Tibial nerve (tissue), 4 donors: ENCODE measurements at regions not wholly inside any gene's neighbourhood (a gene's known extent, or its start where the extent isn't known, plus 50 kb on each side); places are given as distances from the start of the nearest gene placed in this dataset.

ENCODE experiments used
- DNase-seq, 2 donors: peaks; one replicate each; pipeline ENCODE4 v3.0.0-alpha.2; 2019; ENCODE audit warnings: low spot score in 2 of 2
- H3K27ac ChIP-seq, 4 donors: fragments of 200-600 bp; sonication (generic) in 3 of 4; one replicate each; pipeline ENCODE4 v1.5.1; 2017 to 2019; ENCODE audit warnings: mild to moderate bottlenecking in 1 of 4
- H3K27me3 ChIP-seq, 2 donors: fragments of 200-600 bp; sonication (generic) in 1 of 2; one replicate each; pipeline versions ENCODE4 v1.5.1 to v1.6.0; 2017 to 2019
- H3K36me3 ChIP-seq, 3 donors: fragments of 200-600 bp; sonication (generic); one replicate each; pipeline ENCODE4 v1.5.1; 2018 to 2019
- H3K4me1 ChIP-seq, 4 donors: fragments of 200-600 bp; sonication (generic) in 3 of 4; one replicate each; pipeline ENCODE4 v1.5.1; 2017 to 2019
- H3K4me3 ChIP-seq, 4 donors: fragments of 200-600 bp; sonication (generic) in 3 of 4; one replicate each; pipeline ENCODE4 v1.5.1; 2017 to 2019; ENCODE audit warnings: mild to moderate bottlenecking in 1 of 4, moderate library complexity in 1 of 4
- H3K9me3 ChIP-seq, 4 donors: fragments of 200-600 bp; sonication (generic) in 3 of 4; one replicate each; pipeline ENCODE4 v1.5.1; 2017 to 2019
- EP300 ChIP-seq, 2 donors: sonication (generic); formaldehyde crosslinking; IDR thresholded peaks; one replicate each; pipeline ENCODE4 v1.6.1; 2017; ENCODE audit warnings: antibody characterized with exemption in 2 of 2, mild to moderate bottlenecking in 1 of 2
- POLR2A ChIP-seq, 2 donors: fragments of 450-650 bp; IDR thresholded peaks; one replicate each; pipeline ENCODE4 v1.6.1; 2017; ENCODE audit warnings: antibody characterized with exemption in 2 of 2, mild to moderate bottlenecking in 2 of 2, moderate library complexity in 2 of 2
- WGBS, 2 donors: methylation state at CpG; one replicate each; pipeline ENCODE4 v1.1.5; 2018; 5-methylcytosine and 5-hydroxymethylcytosine counted together
- TF ChIP-seq, protein P1 (sequence below), 5 experiments: fragments of 200-600 bp in 3 of 5; fragments of 450-650 bp in 2 of 5; sonication (generic) in 3 of 5; IDR thresholded peaks; one replicate each; pipeline ENCODE4 v1.5.1; 2016 to 2019; ENCODE audit warnings: antibody characterized with exemption in 5 of 5, mild to moderate bottlenecking in 3 of 5, moderate library complexity in 2 of 5

DNA sequence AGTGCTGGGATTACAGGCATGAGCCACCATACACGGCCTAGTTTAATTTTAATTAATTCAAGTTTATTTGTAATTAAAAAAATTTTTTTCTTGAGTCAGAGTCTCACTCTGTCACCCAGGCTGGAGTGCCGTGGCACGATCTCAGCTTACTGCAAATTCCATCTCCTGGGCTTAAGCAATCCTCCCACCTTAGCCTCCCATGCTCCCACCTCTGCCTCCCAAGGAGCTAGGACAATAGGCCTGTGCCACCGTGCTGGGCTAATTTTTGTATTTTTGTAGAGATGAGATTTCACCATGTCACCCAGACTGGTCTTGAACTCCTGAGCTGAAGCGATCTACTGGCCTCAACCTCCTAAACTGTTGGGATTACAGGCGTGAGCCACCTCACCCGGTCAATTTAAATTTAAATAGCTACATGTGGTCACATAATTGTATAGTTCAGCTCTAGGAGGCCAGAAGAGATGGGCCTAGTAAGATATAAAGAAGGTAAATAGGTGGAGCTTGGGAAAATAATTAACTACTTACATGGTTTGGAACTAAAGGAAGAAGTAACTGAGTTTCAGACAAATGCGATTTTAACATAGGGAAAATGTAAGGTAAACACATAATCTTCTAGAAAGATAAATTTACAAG lies 220.0 kb upstream of the CITED2 start:
- Histone ChIP-seq H3K36me3 (no peaks in the 10 kb centered on the region), H3K4me1 (peaks cover 0 to 47% (median 13%) of the 10 kb centered on the region in 4 donors), H3K4me3 (no peak overlapping the region), H3K9me3 (no peaks in the 10 kb centered on the region), H3K27ac (peak overlapping the region in 2 of 4 donors; percentile 30 to 39), H3K27me3 (no peaks in the 10 kb centered on the region)
- no peak for TF ChIP-seq POLR2A (IDR thresholded peaks at IDR 0.05)
- no peak for TF ChIP-seq EP300 (IDR thresholded peaks at IDR 0.05)
- TF ChIP-seq, protein P1, sequence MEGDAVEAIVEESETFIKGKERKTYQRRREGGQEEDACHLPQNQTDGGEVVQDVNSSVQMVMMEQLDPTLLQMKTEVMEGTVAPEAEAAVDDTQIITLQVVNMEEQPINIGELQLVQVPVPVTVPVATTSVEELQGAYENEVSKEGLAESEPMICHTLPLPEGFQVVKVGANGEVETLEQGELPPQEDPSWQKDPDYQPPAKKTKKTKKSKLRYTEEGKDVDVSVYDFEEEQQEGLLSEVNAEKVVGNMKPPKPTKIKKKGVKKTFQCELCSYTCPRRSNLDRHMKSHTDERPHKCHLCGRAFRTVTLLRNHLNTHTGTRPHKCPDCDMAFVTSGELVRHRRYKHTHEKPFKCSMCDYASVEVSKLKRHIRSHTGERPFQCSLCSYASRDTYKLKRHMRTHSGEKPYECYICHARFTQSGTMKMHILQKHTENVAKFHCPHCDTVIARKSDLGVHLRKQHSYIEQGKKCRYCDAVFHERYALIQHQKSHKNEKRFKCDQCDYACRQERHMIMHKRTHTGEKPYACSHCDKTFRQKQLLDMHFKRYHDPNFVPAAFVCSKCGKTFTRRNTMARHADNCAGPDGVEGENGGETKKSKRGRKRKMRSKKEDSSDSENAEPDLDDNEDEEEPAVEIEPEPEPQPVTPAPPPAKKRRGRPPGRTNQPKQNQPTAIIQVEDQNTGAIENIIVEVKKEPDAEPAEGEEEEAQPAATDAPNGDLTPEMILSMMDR (IDR thresholded peaks at IDR 0.05), result no peak
- 95% methylated on average over 8 of the region's 8 CpGs for WGBS, 2 donors
- no peak for DNase-seq

DNA sequence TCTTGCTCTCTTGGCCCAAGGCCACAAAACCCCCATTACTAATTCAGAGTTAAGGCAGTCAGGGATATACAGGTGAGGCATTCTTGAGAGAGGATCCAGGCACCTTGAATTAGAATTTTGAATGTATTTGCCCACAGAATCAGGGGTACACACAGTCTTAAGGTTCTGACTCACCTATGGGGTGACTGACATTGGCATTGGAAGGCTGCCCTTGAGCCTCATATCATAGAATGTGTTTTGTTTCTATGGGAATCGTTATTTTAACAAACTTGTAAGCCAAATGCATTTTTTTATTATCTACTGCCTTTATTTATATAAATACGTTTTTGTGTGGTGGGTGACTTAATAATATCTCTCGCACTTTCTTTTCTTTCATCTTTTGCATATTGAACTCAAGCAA lies 218.6 kb upstream of the CITED2 start:
- no peak overlapping the region for H3K4me3 ChIP-seq
- no peaks in the 10 kb centered on the region for H3K27me3 ChIP-seq
- H3K27ac ChIP-seq, result peak overlapping the region in 2 of 4 donors; percentile 13 to 23
- no peaks in the 10 kb centered on the region for H3K36me3 ChIP-seq
- 92 to 96% methylated on average over 3 of the region's 3 CpGs for WGBS, 2 donors
- TF ChIP-seq EP300 (IDR thresholded peaks at IDR 0.05), result no peak
- TF ChIP-seq, protein P1 (IDR thresholded peaks at IDR 0.05), result no peak
- no peak for DNase-seq
- H3K9me3 ChIP-seq, result no peaks in the 10 kb centered on the region
- peaks cover 0 to 50% (median 14%) of the 10 kb centered on the region in 4 donors for H3K4me1 ChIP-seq

DNA sequence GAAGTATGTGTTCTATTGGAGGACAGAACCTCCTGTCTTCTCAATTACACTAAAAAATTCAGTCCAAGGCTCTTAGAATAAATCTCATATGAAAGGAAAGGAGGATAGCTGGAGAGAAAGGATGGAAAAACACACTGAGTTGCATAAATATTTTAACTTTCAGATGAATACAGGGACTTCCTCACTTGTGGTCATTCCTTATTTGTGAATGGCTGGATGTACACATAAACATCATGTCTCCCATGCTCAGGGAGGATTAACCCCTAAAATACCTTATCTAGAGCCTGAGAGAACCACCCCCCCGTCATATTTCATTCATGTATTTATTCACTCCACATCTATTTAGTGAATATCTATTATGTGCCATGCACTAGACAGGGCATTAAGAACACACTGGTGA lies 217.6 kb upstream of the CITED2 start:
- DNase-seq, result no peak
- Histone ChIP-seq H3K4me1 (peaks cover 0 to 45% (median 14%) of the 10 kb centered on the region in 4 donors), H3K36me3 (no peaks in the 10 kb centered on the region), H3K27me3 (no peaks in the 10 kb centered on the region), H3K27ac (peak overlapping the region in 2 of 4 donors; percentile 4 to 23), H3K4me3 (no peak overlapping the region), H3K9me3 (no peaks in the 10 kb centered on the region)
- 79 to 90% methylated on average over 1 of the region's 1 CpG for WGBS, 2 donors
- TF ChIP-seq POLR2A (IDR thresholded peaks at IDR 0.05) (no peak), EP300 (IDR thresholded peaks at IDR 0.05) (no peak)
- TF ChIP-seq, protein P1 (IDR thresholded peaks at IDR 0.05), result no peak

DNA sequence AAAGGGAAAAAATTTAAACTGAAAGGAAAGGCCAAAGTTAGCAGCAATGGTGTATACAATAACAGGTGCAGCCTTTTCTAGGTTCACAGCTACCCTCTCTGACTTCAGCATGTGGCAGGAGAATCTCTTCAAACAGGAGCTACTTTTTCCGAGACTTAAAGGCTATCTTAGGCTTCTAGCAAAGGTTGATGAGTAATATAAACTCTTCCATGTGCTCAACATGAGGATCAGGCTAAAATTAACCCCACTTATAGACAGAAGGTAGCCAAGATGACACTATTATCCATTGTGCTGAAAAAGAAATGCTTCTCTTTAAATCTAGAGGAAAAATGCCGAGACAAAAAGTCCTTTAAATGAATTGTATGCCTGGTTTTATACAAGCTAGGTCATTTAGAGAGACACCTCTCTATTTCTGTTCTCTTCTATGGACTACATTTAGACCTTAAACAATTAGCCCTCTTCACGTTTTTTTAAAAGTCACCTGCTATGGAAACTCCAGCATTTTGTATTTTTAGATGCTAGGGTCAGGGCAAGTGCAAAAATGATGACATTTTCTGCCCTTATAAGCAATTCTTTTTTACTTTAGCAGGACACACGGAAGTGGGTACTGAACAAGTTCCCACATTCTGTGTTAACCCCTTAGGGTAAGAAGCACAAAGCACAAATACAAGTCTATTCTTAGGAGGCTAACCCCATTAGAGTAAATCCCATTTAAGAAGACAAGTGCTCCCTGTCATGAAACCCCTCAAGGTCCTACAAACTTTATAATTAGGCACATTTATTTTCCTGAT lies 216.8 kb upstream of the CITED2 start:
- Histone ChIP-seq H3K27me3 (no peaks in the 10 kb centered on the region), H3K9me3 (no peaks in the 10 kb centered on the region), H3K4me3 (no peak overlapping the region), H3K27ac (peak overlapping the region in 3 of 4 donors; percentile 4 to 61 (median 23)), H3K36me3 (no peaks in the 10 kb centered on the region), H3K4me1 (peaks cover 0 to 42% (median 14%) of the 10 kb centered on the region in 4 donors)
- TF ChIP-seq, protein P1 (IDR thresholded peaks at IDR 0.05), result no peak
- TF ChIP-seq EP300 (IDR thresholded peaks at IDR 0.05) (no peak), POLR2A (IDR thresholded peaks at IDR 0.05) (no peak)
- 40 to 48% methylated on average over 4 of the region's 4 CpGs for WGBS, 2 donors
- DNase-seq, result no peak

DNA sequence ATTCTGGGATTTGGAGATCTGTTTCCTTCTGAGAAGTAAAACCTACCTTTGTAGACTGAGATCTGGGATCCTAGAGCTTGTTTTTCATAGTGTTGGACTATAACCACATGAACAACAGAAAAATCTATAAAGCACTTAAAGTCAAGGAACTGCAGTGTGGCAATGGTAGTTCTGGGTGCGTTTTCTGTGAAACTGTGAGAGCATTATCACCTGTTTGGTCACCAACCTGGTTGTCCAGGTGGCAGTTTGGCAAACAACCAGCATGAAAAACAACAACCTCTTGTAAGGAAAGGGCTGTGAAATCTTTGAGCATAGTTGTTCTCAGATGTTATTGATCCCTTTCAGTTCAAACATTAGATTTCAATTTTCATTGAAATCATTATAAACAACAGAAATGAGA lies 215.8 kb upstream of the CITED2 start:
- no peak for TF ChIP-seq EP300 (IDR thresholded peaks at IDR 0.05)
- TF ChIP-seq, protein P1 (IDR thresholded peaks at IDR 0.05), result no peak
- no peak for TF ChIP-seq POLR2A (IDR thresholded peaks at IDR 0.05)
- 83 to 100% methylated on average over 1 of the region's 1 CpG for WGBS, 2 donors
- Histone ChIP-seq H3K27ac (peak overlapping the region in 1 of 4 donors; percentile 2), H3K36me3 (no peaks in the 10 kb centered on the region), H3K27me3 (no peaks in the 10 kb centered on the region), H3K9me3 (no peaks in the 10 kb centered on the region), H3K4me3 (no peak overlapping the region), H3K4me1 (peaks cover 0 to 42% (median 14%) of the 10 kb centered on the region in 4 donors)
- DNase-seq, result no peak
